ENCODE measurements at regions not wholly inside any gene's neighbourhood (a gene's known extent, or its start where the extent isn't known, plus 50 kb on each side); places are given as distances from the start of the nearest gene placed in this dataset.

DNA sequence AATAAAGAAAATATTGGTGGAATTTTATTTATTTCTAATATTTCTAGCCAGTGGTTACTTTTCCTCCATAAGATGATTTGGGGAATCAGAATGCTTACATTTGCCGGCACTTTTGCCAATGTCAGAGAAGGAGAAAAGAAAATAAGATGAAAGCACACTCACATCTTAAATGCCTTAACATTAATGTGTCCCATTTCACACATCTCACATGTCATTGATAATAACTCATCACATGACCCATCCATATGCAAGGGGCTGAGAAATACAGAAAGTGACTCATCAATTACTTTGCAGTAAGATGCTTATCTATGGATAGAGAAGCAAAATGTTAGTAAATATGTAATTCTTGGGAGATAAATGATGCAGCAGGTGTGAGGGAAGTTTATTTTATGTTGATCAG lies 1531.0 kb downstream of the PCDH7 start:
- TF ChIP-seq GATA2 (IDR thresholded peaks at IDR 0.05; ENCODE audit: low read depth, low read length) (no peak), GATA3 (IDR thresholded peaks at IDR 0.05; ENCODE audit: low read depth, low read length) (no peak)

Data from SH-SY5Y (cell line).